ENCODE measurements at regions not wholly inside any gene's neighbourhood (a gene's known extent, or its start where the extent isn't known, plus 50 kb on each side); places are given as distances from the start of the nearest gene placed in this dataset.

- no peak for DNase-seq
- TF ChIP-seq CTCF (IDR thresholded peaks at IDR 0.05; ENCODE audit: borderline replicate concordance, extremely low read depth, insufficient read depth), result no peak
- H3K4me3 ChIP-seq (ENCODE audit: low read length in 3 of 3), result no peak overlapping the region
- H3K9me3 ChIP-seq (ENCODE audit: control insufficient read depth in 2 of 3, insufficient read depth in 1 of 3, low read length in 3 of 3), result no peaks in the 10 kb centered on the region
- no peaks in the 10 kb centered on the region for H3K27me3 ChIP-seq (ENCODE audit: control insufficient read depth, insufficient read depth, low read length)
- no peaks in the 10 kb centered on the region for H3K4me1 ChIP-seq (ENCODE audit: control insufficient read depth in 2 of 3, insufficient read depth in 2 of 3, low read depth in 1 of 3, low read length in 3 of 3)
- no peaks in the 10 kb centered on the region for H3K36me3 ChIP-seq (ENCODE audit: control insufficient read depth in 2 of 3, insufficient read depth in 3 of 3, low read length in 3 of 3)
- FAIRE-seq, result no peak
- intact Hi-C loops (cut with DNase I), result no loop called here
- no peak overlapping the region for H3K9ac ChIP-seq (ENCODE audit: low read length in 3 of 3)
- no peak overlapping the region for H3K27ac ChIP-seq (ENCODE audit: low read depth in 2 of 2, low read length in 2 of 2)
Observed at GRCh38 chr11:115926138-115926537, 421.9 kb upstream of the CADM1 start.

- no peak for TF ChIP-seq CTCF (IDR thresholded peaks at IDR 0.05; ENCODE audit: borderline replicate concordance, extremely low read depth, insufficient read depth)
- no peak overlapping the region for H3K9ac ChIP-seq (ENCODE audit: low read length in 3 of 3)
- FAIRE-seq (no peak), DNase-seq (no peak)
- no peaks in the 10 kb centered on the region for H3K36me3 ChIP-seq (ENCODE audit: control insufficient read depth in 2 of 3, insufficient read depth in 3 of 3, low read length in 3 of 3)
- H3K27me3 ChIP-seq (ENCODE audit: control insufficient read depth, insufficient read depth, low read length), result no peaks in the 10 kb centered on the region
- no peaks in the 10 kb centered on the region for H3K9me3 ChIP-seq (ENCODE audit: control insufficient read depth in 2 of 3, insufficient read depth in 1 of 3, low read length in 3 of 3)
- no peak overlapping the region for H3K4me3 ChIP-seq (ENCODE audit: low read length in 3 of 3)
- H3K27ac ChIP-seq (ENCODE audit: low read depth in 2 of 2, low read length in 2 of 2), result no peak overlapping the region
- H3K4me1 ChIP-seq (ENCODE audit: control insufficient read depth in 2 of 3, insufficient read depth in 2 of 3, low read depth in 1 of 3, low read length in 3 of 3), result no peaks in the 10 kb centered on the region
- intact Hi-C loops (cut with DNase I), result no loop called here
Observed at GRCh38 chr11:115925568-115926090, 421.4 kb upstream of the CADM1 start.

- no peaks in the 10 kb centered on the region for H3K9me3 ChIP-seq (ENCODE audit: control insufficient read depth in 2 of 3, insufficient read depth in 1 of 3, low read length in 3 of 3)
- no peak for DNase-seq
- H3K36me3 ChIP-seq (ENCODE audit: control insufficient read depth in 2 of 3, insufficient read depth in 3 of 3, low read length in 3 of 3), result no peaks in the 10 kb centered on the region
- no peaks in the 10 kb centered on the region for H3K4me1 ChIP-seq (ENCODE audit: control insufficient read depth in 2 of 3, insufficient read depth in 2 of 3, low read depth in 1 of 3, low read length in 3 of 3)
- H3K27ac ChIP-seq (ENCODE audit: low read depth in 2 of 2, low read length in 2 of 2), result no peak overlapping the region
- H3K4me3 ChIP-seq (ENCODE audit: low read length in 3 of 3), result no peak overlapping the region
- FAIRE-seq, result no peak
- no peaks in the 10 kb centered on the region for H3K27me3 ChIP-seq (ENCODE audit: control insufficient read depth, insufficient read depth, low read length)
- H3K9ac ChIP-seq (ENCODE audit: low read length in 3 of 3), result no peak overlapping the region
- intact Hi-C loops (cut with DNase I), result no loop called here
- no peak for TF ChIP-seq CTCF (IDR thresholded peaks at IDR 0.05; ENCODE audit: borderline replicate concordance, extremely low read depth, insufficient read depth)
Observed at GRCh38 chr11:115924744-115925567, 420.7 kb upstream of the CADM1 start.
